H9 (cell line): ENCODE measurements at regions not wholly inside any gene's neighbourhood (a gene's known extent, or its start where the extent isn't known, plus 50 kb on each side); places are given as distances from the start of the nearest gene placed in this dataset.

Experiments used
- DNase-seq: peaks from one replicate; pipeline ENCODE4 v3.0.0-alpha.2; 2017
- H2AFZ ChIP-seq: one replicate; pipeline ENCODE4 v1.6.1; 2013; ENCODE audit warnings: mild to moderate bottlenecking, low read length, control low read depth, moderate library complexity
- H2AK5ac ChIP-seq: 2 replicates; pipeline ENCODE4 v1.6.1; 2013; ENCODE audit warnings: low read length, control low read depth, mixed read lengths; ENCODE audit not compliant: insufficient read length
- H2BK120ac ChIP-seq: one replicate; pipeline ENCODE4 v1.6.1; 2013; ENCODE audit warnings: low read depth, mild to moderate bottlenecking, low read length, control low read depth, inconsistent platforms; ENCODE audit not compliant: poor library complexity, severe bottlenecking
- H2BK12ac ChIP-seq: 2 replicates; pipeline ENCODE4 v1.6.1; 2013; ENCODE audit warnings: low read length, control low read depth, mixed read lengths, low read depth; ENCODE audit not compliant: insufficient read length
- H2BK15ac ChIP-seq: 2 replicates; pipeline ENCODE4 v1.6.1; 2013; ENCODE audit warnings: low read depth, low read length, control low read depth
- H2BK20ac ChIP-seq: one replicate; pipeline ENCODE4 v1.6.1; 2013; ENCODE audit warnings: low read depth, mild to moderate bottlenecking, low read length, control low read depth, inconsistent platforms; ENCODE audit not compliant: poor library complexity, severe bottlenecking
- H2BK5ac ChIP-seq: 2 replicates; pipeline ENCODE4 v1.6.1; 2013; ENCODE audit warnings: low read length, control low read depth, mixed read lengths; ENCODE audit not compliant: insufficient read length
- H3K14ac ChIP-seq: 2 replicates; pipeline ENCODE4 v1.6.1; 2013; ENCODE audit warnings: low read length, control low read depth; ENCODE audit not compliant: insufficient read depth
- H3K18ac ChIP-seq: 2 replicates; pipeline ENCODE4 v1.6.1; 2013; ENCODE audit warnings: low read depth, mild to moderate bottlenecking, mixed read lengths, low read length, control low read depth; ENCODE audit not compliant: insufficient read length
- H3K23ac ChIP-seq: 2 replicates; pipeline ENCODE4 v1.6.1; 2013; ENCODE audit warnings: low read length, control low read depth, mixed read lengths, low read depth; ENCODE audit not compliant: insufficient read length
- H3K23me2 ChIP-seq: 2 replicates; pipeline ENCODE4 v1.6.1; 2013; ENCODE audit warnings: low read depth, mild to moderate bottlenecking, mixed read lengths, low read length, control low read depth; ENCODE audit not compliant: insufficient read length, poor library complexity, severe bottlenecking
- H3K27ac ChIP-seq: 2 replicates; pipeline ENCODE4 v1.5.1; 2013; ENCODE audit warnings: low read length, control low read depth, mixed read lengths, low read depth; ENCODE audit not compliant: insufficient read length
- H3K27me3 ChIP-seq: 2 replicates; pipeline ENCODE4 v1.6.1; 2013; ENCODE audit warnings: low read length, control low read depth, inconsistent platforms; ENCODE audit not compliant: insufficient read depth
- H3K4ac ChIP-seq: 2 replicates; pipeline ENCODE4 v1.6.1; 2013; ENCODE audit warnings: low read depth, mild to moderate bottlenecking, control low read depth, inconsistent platforms, low read length, moderate library complexity
- H3K4me1 ChIP-seq: 2 replicates; pipeline ENCODE4 v1.6.1; 2013; ENCODE audit warnings: low read length, control low read depth, inconsistent platforms; ENCODE audit not compliant: insufficient read depth
- H3K4me2 ChIP-seq: 2 replicates; pipeline ENCODE4 v1.6.1; 2013; ENCODE audit warnings: low read length, control low read depth, mixed read lengths; ENCODE audit not compliant: insufficient read length, insufficient read depth
- H3K56ac ChIP-seq: 2 replicates; pipeline ENCODE4 v1.6.1; 2013; ENCODE audit warnings: low read depth, mild to moderate bottlenecking, mixed read lengths, low read length, control low read depth; ENCODE audit not compliant: insufficient read length
- H3K79me1 ChIP-seq: 2 replicates; pipeline ENCODE4 v1.6.1; 2013; ENCODE audit warnings: low read depth, mild to moderate bottlenecking, moderate library complexity, low read length, control low read depth, inconsistent platforms; ENCODE audit not compliant: insufficient read depth, poor library complexity, severe bottlenecking
- H3K79me2 ChIP-seq: 2 replicates; pipeline ENCODE4 v1.6.1; 2013; ENCODE audit warnings: low read length, control low read depth, inconsistent platforms; ENCODE audit not compliant: insufficient read depth
- H3K9ac ChIP-seq: 2 replicates; pipeline ENCODE4 v1.6.1; 2013; ENCODE audit warnings: low read length, control low read depth, mixed read lengths; ENCODE audit not compliant: insufficient read length; ENCODE audit errors: extremely low read depth
- H3K9me3 ChIP-seq: one replicate; pipeline ENCODE4 v1.6.1; 2013; ENCODE audit warnings: low read depth, low read length, inconsistent platforms; ENCODE audit not compliant: control insufficient read depth
- H3T11ph ChIP-seq: one replicate; pipeline ENCODE4 v1.6.1; 2013; ENCODE audit warnings: mild to moderate bottlenecking, low read length, control low read depth, inconsistent platforms
- H4K20me1 ChIP-seq: one replicate; pipeline ENCODE4 v1.6.1; 2013; ENCODE audit not compliant: control insufficient read depth, insufficient read length, insufficient read depth
- H4K5ac ChIP-seq: 2 replicates; pipeline ENCODE4 v1.6.1; 2013; ENCODE audit warnings: low read depth, mild to moderate bottlenecking, mixed read lengths, low read length, control low read depth; ENCODE audit not compliant: insufficient read length
- H4K8ac ChIP-seq: replicated peaks from 2 replicates; pipeline ENCODE4 v1.6.1; 2013; ENCODE audit warnings: low read length, control low read depth, mixed read lengths, low read depth; ENCODE audit not compliant: insufficient read length
- H4K91ac ChIP-seq: 2 replicates; pipeline ENCODE4 v1.6.1; 2013; ENCODE audit warnings: low read depth, mild to moderate bottlenecking, moderate library complexity, mixed read lengths, low read length, control low read depth; ENCODE audit not compliant: insufficient read length
- H3K27ac Mint-ChIP-seq, 3 experiments: 2 replicates in 2 of 3; 3 replicates in 1 of 3; pipeline ENCODE4 v1.8.0; 2020 to 2021; ENCODE audit warnings: mixed read lengths in 3 of 3, mild to moderate bottlenecking in 1 of 3, moderate library complexity in 1 of 3
- H3K27me3 Mint-ChIP-seq: 2 replicates; pipeline ENCODE4 v1.8.0; 2021; ENCODE audit warnings: low read depth, mild to moderate bottlenecking, moderate library complexity, mixed read lengths
- H3K36me3 Mint-ChIP-seq, 3 experiments: 2 replicates in 2 of 3; 3 replicates in 1 of 3; pipeline ENCODE4 v1.8.0; 2020 to 2021; ENCODE audit warnings: low read depth in 3 of 3, mixed read lengths in 3 of 3; ENCODE audit not compliant: insufficient read depth in 1 of 3
- H3K4me1 Mint-ChIP-seq, 2 experiments: 2 replicates each; pipeline ENCODE4 v1.8.0; 2020; ENCODE audit warnings: mixed read lengths in 2 of 2
- H3K4me3 Mint-ChIP-seq, 2 experiments: 2 replicates in 1 of 2; 3 replicates in 1 of 2; pipeline ENCODE4 v1.8.0; 2020 to 2021; ENCODE audit warnings: mild to moderate bottlenecking in 2 of 2, mixed read lengths in 2 of 2, moderate library complexity in 1 of 2
- H3K9me3 Mint-ChIP-seq, 2 experiments: 2 replicates in 1 of 2; 3 replicates in 1 of 2; pipeline ENCODE4 v1.8.0; 2020; ENCODE audit warnings: mild to moderate bottlenecking in 2 of 2, mixed read lengths in 2 of 2, moderate library complexity in 1 of 2
- CTCF ChIP-seq: fragments of 200-600 bp; sonication (generic); conservative IDR thresholded peaks from 3 replicates; pipeline ENCODE4 v1.8.0; 2021; ENCODE audit warnings: antibody characterized with exemption, mild to moderate bottlenecking
- WGBS: extraction: QIAGEN DNeasy Blood & Tissue Kit; methylation state at CpG from one replicate; pipeline ENCODE4 v1.1.7; 2013; ENCODE audit warnings: missing lambda C conversion rate, low lambda C conversion rate, mixed read lengths; ENCODE audit not compliant: insufficient read length; ENCODE audit errors: extremely low coverage; 5-methylcytosine and 5-hydroxymethylcytosine counted together

- no peak overlapping the region for H3K56ac ChIP-seq
- H3K9me3 ChIP-seq = no peaks in the 10 kb centered on the region
- H3K4me1 ChIP-seq = peaks cover 5% of the 10 kb centered on the region
- H3K18ac ChIP-seq = no peak overlapping the region
- H3K79me1 ChIP-seq = no peaks in the 10 kb centered on the region
- TF ChIP-seq CTCF = no peak
- H2AK5ac ChIP-seq = no peak overlapping the region
- H4K20me1 ChIP-seq = no peaks in the 10 kb centered on the region
- no peaks in the 10 kb centered on the region for H3K79me2 ChIP-seq
- no peaks in the 10 kb centered on the region for H3K23me2 ChIP-seq
- no peak overlapping the region for H3K23ac ChIP-seq
- H2BK15ac ChIP-seq = no peak overlapping the region
- no peak overlapping the region for H3K4me2 ChIP-seq
- H3T11ph ChIP-seq = no peak overlapping the region
- H3K4ac ChIP-seq = no peak overlapping the region
- no peak overlapping the region for H3K4me3 Mint-ChIP-seq
- no peak overlapping the region for H2BK20ac ChIP-seq
- no peak overlapping the region for H2BK12ac ChIP-seq
- no CpG with 5 or more reads among the region's 8 CpGs for whole genome bisulfite sequencing
- H3K27me3 ChIP-seq = no peaks in the 10 kb centered on the region
- H3K14ac ChIP-seq = no peak overlapping the region
- peaks cover 0 to 5% (median 1%) of the 10 kb centered on the region in 3 experiments; a peak in 3 of 7 replicates for H3K36me3 Mint-ChIP-seq
- H2BK5ac ChIP-seq = no peak overlapping the region
- H3K9ac ChIP-seq = no peak overlapping the region
- H3K4me1 Mint-ChIP-seq = peaks cover 30 to 38% of the 10 kb centered on the region in 2 experiments
- H4K91ac ChIP-seq = no peak overlapping the region
- peak overlapping the region; percentile 46 to 84 (median 76); a peak in 5 of 7 replicates for H3K27ac Mint-ChIP-seq
- H3K27ac ChIP-seq = peak overlapping the region; percentile 69
- H4K8ac ChIP-seq = no peak overlapping the region
- H3K27me3 Mint-ChIP-seq = no peaks in the 10 kb centered on the region
- H2AFZ ChIP-seq = no peak overlapping the region
- DNase-seq = no peak
- peaks cover 3% of the 10 kb centered on the region in 2 experiments; a peak in 3 of 5 replicates for H3K9me3 Mint-ChIP-seq
- no peak overlapping the region for H2BK120ac ChIP-seq
- H4K5ac ChIP-seq = no peak overlapping the region
Observed at GRCh38 chr21:38170704-38171682, 85.8 kb upstream of the KCNJ15 start.
